ENCODE measurements at regions not wholly inside any gene's neighbourhood (a gene's known extent, or its start where the extent isn't known, plus 50 kb on each side); places are given as distances from the start of the nearest gene placed in this dataset.

GRCh38 chr6:155795173-155795796 lies 339.6 kb upstream of the NOX3 start:
- Histone ChIP-seq H3K9me3 (peaks cover 0 to 3% (median 0%) of the 10 kb centered on the region in 4 donors), H3K27ac (no peak overlapping the region), H3K4me1 (no peaks in the 10 kb centered on the region), H3K27me3 (no peaks in the 10 kb centered on the region), H3K4me3 (no peak overlapping the region), H3K36me3 (no peaks in the 10 kb centered on the region)
- intact Hi-C loops (cut with DNase I) = no loop called here
- 89 to 92% methylated on average over 8 of the region's 8 CpGs for WGBS, 2 donors
- DNase-seq = no peak
- TF ChIP-seq POLR2A (IDR thresholded peaks at IDR 0.05) (no peak), CTCF (IDR thresholded peaks at IDR 0.05) (no peak), POLR2AphosphoS5 (IDR thresholded peaks at IDR 0.05) (no peak), EP300 (IDR thresholded peaks at IDR 0.05) (no peak)

GRCh38 chr6:155791891-155792290 lies 336.3 kb upstream of the NOX3 start:
- 90 to 93% methylated on average over 4 of the region's 4 CpGs for WGBS, 2 donors

GRCh38 chr6:155791186-155791585 lies 335.5 kb upstream of the NOX3 start:
- H3K27me3 ChIP-seq = no peaks in the 10 kb centered on the region
- DNase-seq = no peak
- no peak overlapping the region for H3K4me3 ChIP-seq
- peaks cover 0 to 3% (median 0%) of the 10 kb centered on the region in 4 donors for H3K9me3 ChIP-seq
- no peaks in the 10 kb centered on the region for H3K4me1 ChIP-seq
- no peaks in the 10 kb centered on the region for H3K36me3 ChIP-seq
- TF ChIP-seq CTCF (IDR thresholded peaks at IDR 0.05) = no peak
- no peak for TF ChIP-seq EP300 (IDR thresholded peaks at IDR 0.05)
- TF ChIP-seq POLR2A (IDR thresholded peaks at IDR 0.05) = no peak
- TF ChIP-seq POLR2AphosphoS5 (IDR thresholded peaks at IDR 0.05) = no peak
- intact Hi-C loops (cut with DNase I) = no loop called here
- no peak overlapping the region for H3K27ac ChIP-seq
- 92 to 94% methylated on average over 7 of the region's 7 CpGs for WGBS, 2 donors

More at GRCh38 chr6:155791891-155792290, 336.3 kb upstream of the NOX3 start:
- H3K4me3 ChIP-seq = no peak overlapping the region
- intact Hi-C loops (cut with DNase I) = no loop called here
- TF ChIP-seq CTCF (IDR thresholded peaks at IDR 0.05) = no peak
- no peaks in the 10 kb centered on the region for H3K27me3 ChIP-seq
- no peak overlapping the region for H3K27ac ChIP-seq
- no peaks in the 10 kb centered on the region for H3K4me1 ChIP-seq
- H3K36me3 ChIP-seq = no peaks in the 10 kb centered on the region
- DNase-seq = no peak
- peaks cover 0 to 3% (median 0%) of the 10 kb centered on the region in 4 donors for H3K9me3 ChIP-seq

- no peak overlapping the region for H3K4me3 ChIP-seq
- 77 to 93% methylated on average over 5 of the region's 5 CpGs for WGBS, 2 donors
- no peaks in the 10 kb centered on the region for H3K9me3 ChIP-seq
- no peaks in the 10 kb centered on the region for H3K27me3 ChIP-seq
- no peak overlapping the region for H3K27ac ChIP-seq
- DNase-seq = no peak
- no peak for TF ChIP-seq POLR2A (IDR thresholded peaks at IDR 0.05)
- TF ChIP-seq POLR2AphosphoS5 (IDR thresholded peaks at IDR 0.05) = no peak
- no peak for TF ChIP-seq EP300 (IDR thresholded peaks at IDR 0.05)
- TF ChIP-seq CTCF (IDR thresholded peaks at IDR 0.05) = no peak
- intact Hi-C loops (cut with DNase I) = no loop called here
- no peaks in the 10 kb centered on the region for H3K4me1 ChIP-seq
- no peaks in the 10 kb centered on the region for H3K36me3 ChIP-seq
Observed at GRCh38 chr6:155787168-155787567, 331.5 kb upstream of the NOX3 start.

GRCh38 chr6:155786528-155786927 lies 330.9 kb upstream of the NOX3 start:
- Histone ChIP-seq H3K4me3 (no peak overlapping the region), H3K36me3 (no peaks in the 10 kb centered on the region), H3K4me1 (no peaks in the 10 kb centered on the region), H3K9me3 (no peaks in the 10 kb centered on the region), H3K27ac (no peak overlapping the region), H3K27me3 (no peaks in the 10 kb centered on the region)
- no peak for DNase-seq
- 47 to 83% methylated on average over 1 of the region's 1 CpG for WGBS, 2 donors
- intact Hi-C loops (cut with DNase I) = no loop called here
- TF ChIP-seq CTCF (IDR thresholded peaks at IDR 0.05) (no peak), EP300 (IDR thresholded peaks at IDR 0.05) (no peak), POLR2A (IDR thresholded peaks at IDR 0.05) (no peak), POLR2AphosphoS5 (IDR thresholded peaks at IDR 0.05) (no peak)

Measured in sigmoid colon (tissue), 6 donors.